Prostate gland (tissue), 2 donors: ENCODE measurements at regions not wholly inside any gene's neighbourhood (a gene's known extent, or its start where the extent isn't known, plus 50 kb on each side); places are given as distances from the start of the nearest gene placed in this dataset.

Experiments
- DNase-seq: peaks from one replicate; pipeline ENCODE4 v3.0.0-alpha.2; 2019; ENCODE audit warnings: low spot score
- H3K27ac ChIP-seq, 2 donors: fragments of 200-600 bp; sonication (generic); 2 replicates each; pipeline ENCODE4 v1.5.1; 2017 to 2019
- H3K27me3 ChIP-seq: fragments of 200-600 bp; sonication (generic); replicated peaks from 2 replicates; pipeline ENCODE4 v1.5.1; 2019; ENCODE audit not compliant: insufficient read depth
- H3K36me3 ChIP-seq, 2 donors: fragments of 200-600 bp; sonication (generic); 1 replicate in 1 of 2; 2 replicates in 1 of 2; pipeline versions ENCODE4 v1.5.1 to v1.8.1; 2017 to 2019
- H3K4me1 ChIP-seq: fragments of 200-600 bp; sonication (generic); replicated peaks from 2 replicates; pipeline ENCODE4 v1.5.1; 2019
- H3K4me3 ChIP-seq, 2 donors: fragments of 200-600 bp; sonication (generic); 2 replicates each; pipeline ENCODE4 v1.5.1; 2017 to 2019
- H3K9me3 ChIP-seq: fragments of 200-600 bp; sonication (generic); 2 replicates; pipeline ENCODE4 v1.5.1; 2017
- POLR2A ChIP-seq: fragments of 450-650 bp; IDR thresholded peaks from one replicate; pipeline ENCODE4 v1.6.1; 2016; ENCODE audit warnings: antibody characterized with exemption, mild to moderate bottlenecking
- POLR2AphosphoS5 ChIP-seq: sonication (generic); formaldehyde crosslinking; IDR thresholded peaks from one replicate; pipeline ENCODE4 v1.6.1; 2017; ENCODE audit warnings: antibody characterized with exemption
- WGBS: methylation state at CpG from one replicate; pipeline ENCODE4 v1.1.5; 2018; 5-methylcytosine and 5-hydroxymethylcytosine counted together
- intact Hi-C: fragments of 100-400 bp; cut with DNase I; formaldehyde crosslinking; loops from one replicate; pipeline ENCODE4 v1.14.2; 2022
- TF ChIP-seq, protein P1 (sequence below), 4 experiments: fragments of 200-600 bp in 2 of 4; fragments of 450-650 bp in 2 of 4; sonication (generic) in 2 of 4; IDR thresholded peaks; 1 replicate in 3 of 4; 2 replicates in 1 of 4; pipeline ENCODE4 v1.5.1; 2016 to 2019; ENCODE audit warnings: antibody characterized with exemption in 4 of 4, mild to moderate bottlenecking in 2 of 4, moderate library complexity in 2 of 4

DNA sequence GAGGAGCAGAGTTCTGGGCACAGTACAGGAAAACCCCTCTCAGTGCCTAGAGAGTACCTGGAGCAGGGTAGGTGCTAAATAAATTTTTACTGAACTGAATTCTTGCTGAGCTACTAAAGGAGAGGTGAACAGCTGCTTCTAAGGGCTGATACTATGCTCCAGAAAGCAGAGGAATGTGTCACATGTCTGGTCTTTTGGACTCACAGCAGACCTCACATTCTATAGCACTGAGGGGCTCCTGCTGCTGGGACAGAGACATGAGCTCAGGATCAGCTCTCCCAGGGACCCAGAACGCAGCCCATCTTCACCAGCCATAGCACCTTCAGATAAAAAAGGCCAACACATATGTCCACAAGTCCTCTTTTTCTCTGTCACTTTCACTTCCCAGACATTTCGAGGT is 133.0 kb upstream of the KLF14 start:
- Histone ChIP-seq H3K9me3 (no peaks in the 10 kb centered on the region), H3K4me3 (no peak overlapping the region), H3K27me3 (no peaks in the 10 kb centered on the region), H3K27ac (no peak overlapping the region), H3K4me1 (no peaks in the 10 kb centered on the region), H3K36me3 (peaks cover 0 to 6% of the 10 kb centered on the region in 2 donors)
- 95% methylated on average over 2 of the region's 2 CpGs for WGBS
- intact Hi-C loops, result no loop called here
- DNase-seq, result no peak
- TF ChIP-seq, protein P1, sequence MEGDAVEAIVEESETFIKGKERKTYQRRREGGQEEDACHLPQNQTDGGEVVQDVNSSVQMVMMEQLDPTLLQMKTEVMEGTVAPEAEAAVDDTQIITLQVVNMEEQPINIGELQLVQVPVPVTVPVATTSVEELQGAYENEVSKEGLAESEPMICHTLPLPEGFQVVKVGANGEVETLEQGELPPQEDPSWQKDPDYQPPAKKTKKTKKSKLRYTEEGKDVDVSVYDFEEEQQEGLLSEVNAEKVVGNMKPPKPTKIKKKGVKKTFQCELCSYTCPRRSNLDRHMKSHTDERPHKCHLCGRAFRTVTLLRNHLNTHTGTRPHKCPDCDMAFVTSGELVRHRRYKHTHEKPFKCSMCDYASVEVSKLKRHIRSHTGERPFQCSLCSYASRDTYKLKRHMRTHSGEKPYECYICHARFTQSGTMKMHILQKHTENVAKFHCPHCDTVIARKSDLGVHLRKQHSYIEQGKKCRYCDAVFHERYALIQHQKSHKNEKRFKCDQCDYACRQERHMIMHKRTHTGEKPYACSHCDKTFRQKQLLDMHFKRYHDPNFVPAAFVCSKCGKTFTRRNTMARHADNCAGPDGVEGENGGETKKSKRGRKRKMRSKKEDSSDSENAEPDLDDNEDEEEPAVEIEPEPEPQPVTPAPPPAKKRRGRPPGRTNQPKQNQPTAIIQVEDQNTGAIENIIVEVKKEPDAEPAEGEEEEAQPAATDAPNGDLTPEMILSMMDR (IDR thresholded peaks at IDR 0.05), result no peak
- TF ChIP-seq POLR2AphosphoS5 (no peak), POLR2A (no peak)

GRCh38 chr7:130867581-130868136 is 133.7 kb upstream of the KLF14 start:
- Histone ChIP-seq H3K36me3 (peaks cover 0 to 6% of the 10 kb centered on the region in 2 donors), H3K27ac (no peak overlapping the region), H3K4me1 (no peaks in the 10 kb centered on the region), H3K27me3 (no peaks in the 10 kb centered on the region), H3K4me3 (no peak overlapping the region), H3K9me3 (no peaks in the 10 kb centered on the region)
- no peak for TF ChIP-seq POLR2A
- TF ChIP-seq POLR2AphosphoS5, result no peak
- TF ChIP-seq, protein P1 (IDR thresholded peaks at IDR 0.05), result no peak
- no peak for DNase-seq
- 77% methylated on average over 1 of the region's 1 CpG for WGBS
- intact Hi-C loops, result no loop called here

DNA sequence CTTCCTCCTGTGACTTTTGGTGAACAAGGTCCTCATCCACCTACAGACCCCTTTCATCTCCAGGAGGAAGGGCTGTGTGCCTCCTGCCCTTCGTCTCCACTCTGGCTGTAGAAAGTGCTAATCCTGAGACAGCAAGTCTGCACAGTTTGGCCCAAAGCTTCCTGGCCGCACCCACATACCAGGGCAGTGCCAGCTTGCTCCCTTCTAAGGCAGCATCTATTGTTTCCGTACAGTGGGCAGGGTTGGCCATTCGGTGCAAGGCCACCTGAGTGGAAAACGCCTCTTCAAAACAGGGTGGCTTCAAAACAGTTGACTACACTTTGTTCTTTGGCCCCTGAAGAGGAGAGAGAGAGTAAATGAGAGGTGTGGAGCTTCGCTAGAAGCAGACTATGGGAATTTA is 134.1 kb upstream of the KLF14 start:
- Histone ChIP-seq H3K4me3 (no peak overlapping the region), H3K9me3 (no peaks in the 10 kb centered on the region), H3K27me3 (no peaks in the 10 kb centered on the region), H3K4me1 (no peaks in the 10 kb centered on the region), H3K36me3 (peaks cover 0 to 6% of the 10 kb centered on the region in 2 donors), H3K27ac (no peak overlapping the region)
- no peak for DNase-seq
- intact Hi-C loops, result no loop called here
- TF ChIP-seq POLR2A (no peak), POLR2AphosphoS5 (no peak)
- TF ChIP-seq, protein P1 (IDR thresholded peaks at IDR 0.05), result no peak
- 56% methylated on average over 6 of the region's 6 CpGs for WGBS

DNA sequence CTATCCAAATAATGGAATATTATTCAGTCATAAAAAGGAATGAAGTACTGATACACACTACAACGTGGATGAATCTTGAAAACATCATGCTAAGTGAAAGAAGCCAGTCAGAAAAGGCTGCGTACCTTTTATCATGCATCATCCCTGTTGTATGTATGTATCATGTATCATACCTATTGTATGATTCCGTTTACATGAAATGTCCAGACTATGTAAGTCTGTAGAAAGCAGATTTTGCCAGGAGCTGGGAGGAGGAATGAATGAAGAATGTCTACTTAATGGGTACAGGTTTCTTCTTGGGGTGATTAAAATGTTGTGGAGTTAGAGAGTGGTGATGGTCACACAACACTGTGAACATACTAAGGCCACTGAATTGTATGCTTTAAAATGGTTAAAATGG is 135.9 kb upstream of the KLF14 start:
- intact Hi-C loops, result no loop called here
- H3K36me3 ChIP-seq, result peaks cover 0 to 6% of the 10 kb centered on the region in 2 donors
- WGBS, result 85% methylated on average over 3 of the region's 3 CpGs

GRCh38 chr7:130872341-130872740 is 138.3 kb upstream of the KLF14 start:
- intact Hi-C loops, result no loop called here
- Histone ChIP-seq H3K27me3 (no peaks in the 10 kb centered on the region), H3K27ac (no peak overlapping the region), H3K36me3 (no peaks in the 10 kb centered on the region), H3K9me3 (no peaks in the 10 kb centered on the region), H3K4me3 (no peak overlapping the region), H3K4me1 (no peaks in the 10 kb centered on the region)
- TF ChIP-seq, protein P1 (IDR thresholded peaks at IDR 0.05), result no peak
- TF ChIP-seq POLR2AphosphoS5 (no peak), POLR2A (no peak)
- no peak for DNase-seq
- 90% methylated on average over 6 of the region's 6 CpGs for WGBS

More for the DNA sequence above, 135.9 kb upstream of the KLF14 start:
- TF ChIP-seq, protein P1 (IDR thresholded peaks at IDR 0.05), result no peak
- TF ChIP-seq POLR2A (no peak), POLR2AphosphoS5 (no peak)
- H3K4me3 ChIP-seq, result no peak overlapping the region
- no peaks in the 10 kb centered on the region for H3K4me1 ChIP-seq
- H3K27ac ChIP-seq, result no peak overlapping the region
- no peaks in the 10 kb centered on the region for H3K27me3 ChIP-seq
- no peak for DNase-seq
- H3K9me3 ChIP-seq, result no peaks in the 10 kb centered on the region
